SK-N-MC (cell line): ENCODE measurements at regions not wholly inside any gene's neighbourhood (a gene's known extent, or its start where the extent isn't known, plus 50 kb on each side); places are given as distances from the start of the nearest gene placed in this dataset.

Source experiments
- EZH2 ChIP-seq: fragments of 200-600 bp; sonication (generic); IDR thresholded peaks from one replicate; pipeline ENCODE4 v1.6.1; 2017; ENCODE audit warnings: antibody characterized with exemption
- POLR2AphosphoS5 ChIP-seq: IDR thresholded peaks from 2 replicates; pipeline ENCODE4 v1.6.1; 2012; ENCODE audit warnings: mild to moderate bottlenecking, low read depth, low read length, borderline replicate concordance

DNA sequence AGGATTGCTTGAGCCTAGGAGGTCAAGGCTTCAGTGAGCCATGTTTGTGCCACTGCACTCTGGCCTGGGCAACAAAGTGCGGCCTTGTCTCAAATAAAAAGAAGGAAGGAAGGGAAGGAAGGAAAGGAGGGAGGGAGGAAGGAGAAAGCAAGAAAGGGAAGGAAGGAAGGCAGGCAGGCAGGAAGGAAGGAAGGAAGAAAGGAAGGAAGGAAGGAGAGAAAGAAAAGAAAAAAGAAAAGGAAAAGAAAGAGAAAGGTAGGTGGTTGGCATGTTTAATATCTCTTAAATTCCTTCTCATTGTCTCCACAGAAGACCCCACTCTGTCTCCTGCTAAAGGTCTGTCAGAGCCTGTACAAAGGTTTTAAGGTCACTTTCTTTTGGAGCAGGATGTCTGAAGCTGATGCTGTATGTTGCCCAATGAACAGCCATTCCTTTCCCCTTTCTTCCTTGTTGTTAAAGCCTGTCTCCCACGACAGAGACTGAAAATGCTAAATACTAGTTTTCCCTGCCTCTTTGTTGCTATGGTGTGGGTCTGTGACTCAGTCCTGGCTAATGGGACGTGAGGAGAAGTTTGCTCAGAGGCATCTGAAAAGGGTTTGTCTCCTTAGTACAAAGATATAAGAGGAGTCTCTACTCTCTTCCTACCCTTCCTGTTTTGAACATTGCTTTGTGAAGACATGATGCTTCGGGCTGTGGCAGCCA, 213.3 kb downstream of the PCSK1 start:
- no peak for TF ChIP-seq POLR2AphosphoS5
- no peak for TF ChIP-seq EZH2
